ENCODE measurements at regions not wholly inside any gene's neighbourhood (a gene's known extent, or its start where the extent isn't known, plus 50 kb on each side); places are given as distances from the start of the nearest gene placed in this dataset.

DNA sequence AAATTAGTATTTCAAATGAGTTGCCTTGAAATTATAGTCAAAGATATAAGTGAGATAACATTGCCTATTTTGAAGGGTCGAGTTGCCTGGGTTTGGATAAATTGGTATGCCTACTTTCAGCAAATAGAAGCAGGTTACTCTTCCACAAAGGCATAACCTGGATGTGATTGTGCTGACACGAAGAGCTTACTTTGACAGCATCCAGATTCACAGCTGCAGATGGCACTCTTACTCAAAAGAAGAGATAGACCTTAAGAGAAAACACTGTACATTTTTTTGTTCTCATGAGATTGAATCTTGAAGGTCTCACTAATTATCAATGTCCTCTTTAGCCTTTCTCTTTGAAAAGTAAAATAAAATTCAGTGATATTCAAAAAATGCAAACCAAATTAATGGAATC lies 1338.7 kb downstream of the REEP3 start:
- TF ChIP-seq, protein P1, sequence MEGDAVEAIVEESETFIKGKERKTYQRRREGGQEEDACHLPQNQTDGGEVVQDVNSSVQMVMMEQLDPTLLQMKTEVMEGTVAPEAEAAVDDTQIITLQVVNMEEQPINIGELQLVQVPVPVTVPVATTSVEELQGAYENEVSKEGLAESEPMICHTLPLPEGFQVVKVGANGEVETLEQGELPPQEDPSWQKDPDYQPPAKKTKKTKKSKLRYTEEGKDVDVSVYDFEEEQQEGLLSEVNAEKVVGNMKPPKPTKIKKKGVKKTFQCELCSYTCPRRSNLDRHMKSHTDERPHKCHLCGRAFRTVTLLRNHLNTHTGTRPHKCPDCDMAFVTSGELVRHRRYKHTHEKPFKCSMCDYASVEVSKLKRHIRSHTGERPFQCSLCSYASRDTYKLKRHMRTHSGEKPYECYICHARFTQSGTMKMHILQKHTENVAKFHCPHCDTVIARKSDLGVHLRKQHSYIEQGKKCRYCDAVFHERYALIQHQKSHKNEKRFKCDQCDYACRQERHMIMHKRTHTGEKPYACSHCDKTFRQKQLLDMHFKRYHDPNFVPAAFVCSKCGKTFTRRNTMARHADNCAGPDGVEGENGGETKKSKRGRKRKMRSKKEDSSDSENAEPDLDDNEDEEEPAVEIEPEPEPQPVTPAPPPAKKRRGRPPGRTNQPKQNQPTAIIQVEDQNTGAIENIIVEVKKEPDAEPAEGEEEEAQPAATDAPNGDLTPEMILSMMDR (conservative IDR thresholded peaks at IDR 0.05; ENCODE audit: control insufficient read depth, insufficient read depth, low read depth, low read length) = no peak
- H3K4me3 ChIP-seq (ENCODE audit: control insufficient read depth, low read depth, low read length) = no peak overlapping the region
- DNase-seq (ENCODE audit: low read depth) = no peak

GRCh38 chr10:64863836-64864235 lies 1342.6 kb downstream of the REEP3 start:
- TF ChIP-seq, protein P1 (conservative IDR thresholded peaks at IDR 0.05; ENCODE audit: control insufficient read depth, insufficient read depth, low read depth, low read length) = no peak
- no peak overlapping the region for H3K4me3 ChIP-seq (ENCODE audit: control insufficient read depth, low read depth, low read length)
- no peak for DNase-seq (ENCODE audit: low read depth)

DNA sequence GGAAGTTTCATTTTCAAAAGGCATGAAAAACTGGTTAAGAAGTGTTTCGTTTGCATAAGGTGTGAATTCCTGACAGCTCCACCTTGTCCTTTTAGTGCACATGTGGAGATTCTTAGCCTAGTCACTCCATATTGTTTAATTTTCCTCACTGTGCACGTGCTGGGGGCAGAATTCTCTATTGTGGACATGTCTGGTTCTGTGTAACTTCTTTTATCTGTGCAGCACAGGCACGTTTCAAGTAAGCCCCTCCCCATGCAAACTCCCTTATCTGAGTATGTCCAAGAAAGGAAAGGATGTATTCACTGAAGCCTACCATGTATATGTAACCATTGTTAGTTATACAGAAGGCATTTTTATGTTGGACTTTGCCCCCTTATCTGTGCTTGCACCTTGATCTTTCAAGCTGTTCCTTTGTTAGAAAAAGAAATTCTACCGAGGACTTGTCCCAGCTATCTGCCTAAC lies 1346.3 kb downstream of the REEP3 start:
- DNase-seq (ENCODE audit: low read depth) = no peak
- TF ChIP-seq, protein P1 (conservative IDR thresholded peaks at IDR 0.05; ENCODE audit: control insufficient read depth, insufficient read depth, low read depth, low read length) = no peak
- no peak overlapping the region for H3K4me3 ChIP-seq (ENCODE audit: control insufficient read depth, low read depth, low read length)

DNA sequence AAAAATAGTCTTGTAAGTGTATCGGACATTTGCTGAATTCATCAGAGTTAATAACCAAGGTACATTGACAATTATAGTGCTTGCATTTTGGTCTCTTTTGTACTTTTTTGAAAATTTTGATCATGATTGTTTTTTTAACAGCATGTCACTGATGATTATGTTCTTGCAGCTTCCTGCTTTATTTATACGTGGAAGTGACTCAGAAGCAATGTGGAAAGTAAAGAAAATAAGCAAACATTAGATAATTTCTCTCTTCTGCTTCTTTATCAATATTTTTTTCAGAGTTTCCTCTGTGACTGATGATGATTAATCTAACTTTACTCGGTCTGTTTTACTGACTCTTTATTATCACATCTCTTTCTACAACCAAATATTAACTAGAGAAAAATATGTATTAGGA lies 1351.9 kb downstream of the REEP3 start:
- TF ChIP-seq, protein P1 (conservative IDR thresholded peaks at IDR 0.05; ENCODE audit: control insufficient read depth, insufficient read depth, low read depth, low read length) = no peak
- no peak for DNase-seq (ENCODE audit: low read depth)
- no peak overlapping the region for H3K4me3 ChIP-seq (ENCODE audit: control insufficient read depth, low read depth, low read length)

- no peak for DNase-seq (ENCODE audit: low read depth)
- no peak overlapping the region for H3K4me3 ChIP-seq (ENCODE audit: control insufficient read depth, low read depth, low read length)
- TF ChIP-seq, protein P1 (conservative IDR thresholded peaks at IDR 0.05; ENCODE audit: control insufficient read depth, insufficient read depth, low read depth, low read length) = no peak
These were observed 1352.8 kb downstream of the REEP3 start for GRCh38 chr10:64873959-64874358.

GRCh38 chr10:64880546-64880945 lies 1359.3 kb downstream of the REEP3 start:
- H3K4me3 ChIP-seq (ENCODE audit: control insufficient read depth, low read depth, low read length) = no peak overlapping the region
- TF ChIP-seq, protein P1 (conservative IDR thresholded peaks at IDR 0.05; ENCODE audit: control insufficient read depth, insufficient read depth, low read depth, low read length) = no peak
- DNase-seq (ENCODE audit: low read depth) = no peak

DNA sequence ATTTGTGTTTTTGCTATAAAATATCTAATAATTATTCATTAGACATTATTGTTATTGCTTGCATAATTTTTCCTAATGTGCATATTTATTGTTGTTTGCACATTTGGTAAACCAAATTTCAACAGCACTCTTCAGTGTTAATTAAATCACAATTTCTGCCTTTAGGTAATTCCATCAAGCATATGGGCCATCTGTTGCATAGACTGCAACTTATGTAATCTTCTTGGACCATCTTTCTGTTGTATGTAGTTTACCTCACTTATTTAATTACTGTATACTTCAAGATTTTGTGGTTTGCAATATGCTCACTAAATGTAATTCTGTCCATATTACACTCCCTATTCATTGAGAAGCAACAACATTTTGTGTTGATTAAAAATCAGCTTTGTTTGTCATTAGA lies 1360.1 kb downstream of the REEP3 start:
- TF ChIP-seq, protein P1 (conservative IDR thresholded peaks at IDR 0.05; ENCODE audit: control insufficient read depth, insufficient read depth, low read depth, low read length) = no peak
- no peak for DNase-seq (ENCODE audit: low read depth)
- no peak overlapping the region for H3K4me3 ChIP-seq (ENCODE audit: control insufficient read depth, low read depth, low read length)

Measured in fibroblast of mammary gland (primary cell).